Superior temporal gyrus (tissue), 1 donor: ENCODE measurements at regions not wholly inside any gene's neighbourhood (a gene's known extent, or its start where the extent isn't known, plus 50 kb on each side); places are given as distances from the start of the nearest gene placed in this dataset.
"Not testable (repeated sequence)": the region's sequence is repeated elsewhere in the genome, so short reads cannot be mapped to it uniquely, and the experiment has no call there.

Experiments used
- DNase-seq: peaks from one replicate; pipeline ENCODE4 v3.0.0-alpha.2; 2016; ENCODE audit errors: extremely low spot score

GRCh38 chr4:14308229-14308651, 680.7 kb upstream of the BOD1L1 start:
- DNase-seq, result no peak

- no peak for DNase-seq
Observed at GRCh38 chr4:14309431-14309830, 681.9 kb upstream of the BOD1L1 start.

GRCh38 chr4:14313757-14314156, 686.2 kb upstream of the BOD1L1 start:
- no peak for DNase-seq

- no peak for DNase-seq
Observed at GRCh38 chr4:14315129-14315528, 687.2 kb upstream of the CPEB2 start.

GRCh38 chr4:14317351-14317750, 684.9 kb upstream of the CPEB2 start:
- DNase-seq, result no peak

- no peak for DNase-seq
Observed at GRCh38 chr4:14318671-14319070, 683.6 kb upstream of the CPEB2 start.

- no peak for DNase-seq
Observed at GRCh38 chr4:14321723-14322122, 680.6 kb upstream of the CPEB2 start.

GRCh38 chr4:14323191-14323590, 679.1 kb upstream of the CPEB2 start:
- no peak for DNase-seq

- DNase-seq, result no peak
Observed at GRCh38 chr4:14329228-14329627, 673.1 kb upstream of the CPEB2 start.

- no peak for DNase-seq
Observed at GRCh38 chr4:14333616-14334015, 668.7 kb upstream of the CPEB2 start.

GRCh38 chr4:14334166-14334565, 668.1 kb upstream of the CPEB2 start:
- DNase-seq, result no peak

GRCh38 chr4:14335872-14336271, 666.4 kb upstream of the CPEB2 start:
- no peak for DNase-seq

GRCh38 chr4:14336656-14337055, 665.6 kb upstream of the CPEB2 start:
- DNase-seq, result no peak

GRCh38 chr4:14337892-14338584, 664.2 kb upstream of the CPEB2 start:
- DNase-seq, result no peak

- DNase-seq, result no peak
Observed at GRCh38 chr4:14338585-14339265, 663.6 kb upstream of the CPEB2 start.

- no peak for DNase-seq
Observed at GRCh38 chr4:14339715-14340114, 662.6 kb upstream of the CPEB2 start.

- DNase-seq, result no peak
Observed at GRCh38 chr4:14340321-14340720, 662.0 kb upstream of the CPEB2 start.

GRCh38 chr4:14343961-14344360, 658.3 kb upstream of the CPEB2 start:
- no peak for DNase-seq

GRCh38 chr4:14345356-14345775, 656.9 kb upstream of the CPEB2 start:
- DNase-seq, result no peak

GRCh38 chr4:14347526-14347925, 654.8 kb upstream of the CPEB2 start:
- DNase-seq, result no peak

- no peak for DNase-seq
Observed at GRCh38 chr4:14348506-14348905, 653.8 kb upstream of the CPEB2 start.

- DNase-seq, result not testable (repeated sequence)
Observed at GRCh38 chr4:14358544-14359160, 643.6 kb upstream of the CPEB2 start.

GRCh38 chr4:14359991-14360390, 642.3 kb upstream of the CPEB2 start:
- no peak for DNase-seq
